HG03095 (cell line): ENCODE measurements at regions not wholly inside any gene's neighbourhood (a gene's known extent, or its start where the extent isn't known, plus 50 kb on each side); places are given as distances from the start of the nearest gene placed in this dataset.
"Not testable (repeated sequence)": the region's sequence is repeated elsewhere in the genome, so short reads cannot be mapped to it uniquely, and the experiment has no call there.

Experiments
- ATAC-seq: cut with Tn5 transposase; IDR thresholded peaks from one replicate; pipeline ENCODE4 v1.9.1; 2021; ENCODE audit warnings: moderate library complexity; ENCODE audit not compliant: unreplicated experiment

- no peak for ATAC-seq
Measured at GRCh38 chr4:187613089-187613839, 382.3 kb upstream of the ZFP42 start.

- ATAC-seq = no peak
Measured at GRCh38 chr4:187615972-187616371, 379.6 kb upstream of the ZFP42 start.

GRCh38 chr4:187617113-187617512 lies 378.5 kb upstream of the ZFP42 start:
- no peak for ATAC-seq

GRCh38 chr4:187618701-187619281 lies 376.8 kb upstream of the ZFP42 start:
- no peak for ATAC-seq

- no peak for ATAC-seq
Measured at GRCh38 chr4:187619319-187619718, 376.3 kb upstream of the ZFP42 start.

- ATAC-seq = no peak
Measured at GRCh38 chr4:187632260-187632995, 363.1 kb upstream of the ZFP42 start.

GRCh38 chr4:187633245-187633644 lies 362.3 kb upstream of the ZFP42 start:
- ATAC-seq = no peak

- ATAC-seq = no peak
Measured at GRCh38 chr4:187656959-187657358, 338.6 kb upstream of the ZFP42 start.

GRCh38 chr4:187663076-187663475 lies 332.5 kb upstream of the ZFP42 start:
- ATAC-seq = no peak

GRCh38 chr4:187664011-187664410 lies 331.6 kb upstream of the ZFP42 start:
- no peak for ATAC-seq

GRCh38 chr4:187665086-187665485 lies 330.5 kb upstream of the ZFP42 start:
- ATAC-seq = no peak

- ATAC-seq = no peak
Measured at GRCh38 chr4:187666034-187666433, 329.5 kb upstream of the ZFP42 start.

- ATAC-seq = no peak
Measured at GRCh38 chr4:187666697-187667494, 328.7 kb upstream of the ZFP42 start.

GRCh38 chr4:187668526-187669082 lies 327.0 kb upstream of the ZFP42 start:
- no peak for ATAC-seq

- ATAC-seq = not testable (repeated sequence)
Measured at GRCh38 chr4:187671521-187671920, 324.1 kb upstream of the ZFP42 start.

GRCh38 chr4:187671958-187672357 lies 323.6 kb upstream of the ZFP42 start:
- not testable (repeated sequence) for ATAC-seq

- ATAC-seq = not testable (repeated sequence)
Measured at GRCh38 chr4:187672526-187672925, 323.0 kb upstream of the ZFP42 start.

- ATAC-seq = no peak
Measured at GRCh38 chr4:187679450-187679849, 316.1 kb upstream of the ZFP42 start.

- no peak for ATAC-seq
Measured at GRCh38 chr4:187685247-187685646, 310.3 kb upstream of the ZFP42 start.

GRCh38 chr4:187687697-187688096 lies 307.9 kb upstream of the ZFP42 start:
- no peak for ATAC-seq

- ATAC-seq = no peak
Measured at GRCh38 chr4:187692626-187693025, 302.9 kb upstream of the ZFP42 start.
